ENCODE measurements at regions not wholly inside any gene's neighbourhood (a gene's known extent, or its start where the extent isn't known, plus 50 kb on each side); places are given as distances from the start of the nearest gene placed in this dataset.

- Histone ChIP-seq H3F3A (ENCODE audit: insufficient read depth) (no peaks in the 10 kb centered on the region), H3K9ac (ENCODE audit: low read length) (no peak overlapping the region), H3K36me3 (ENCODE audit: low read length) (no peaks in the 10 kb centered on the region), H3K9me3 (ENCODE audit: insufficient read depth, low read length) (no peaks in the 10 kb centered on the region), H3K27me3 (ENCODE audit: low read length) (no peaks in the 10 kb centered on the region), H3K4me2 (ENCODE audit: low read depth, low read length, poor library complexity, severe bottlenecking) (no peak overlapping the region), H3K4me3 (ENCODE audit: insufficient read depth, low read length, poor library complexity, severe bottlenecking) (no peak overlapping the region), H2AFZ (ENCODE audit: low read depth, low read length, severe bottlenecking) (no peak overlapping the region), H3K27ac (ENCODE audit: low read depth, low read length) (no peak overlapping the region), H3K79me2 (ENCODE audit: insufficient read depth, low read length) (no peaks in the 10 kb centered on the region), H4K20me1 (ENCODE audit: low read depth, low read length) (no peaks in the 10 kb centered on the region), H3K9me2 (replicated peaks; ENCODE audit: insufficient read depth, low read length) (no peaks in the 10 kb centered on the region)
- TF ChIP-seq CTCF (IDR thresholded peaks at IDR 0.05; ENCODE audit: insufficient read depth, low read length, poor library complexity, severe bottlenecking) (no peak), EZH2phosphoT487 (conservative IDR thresholded peaks at IDR 0.05; ENCODE audit: low read length) (no peak)
Observed at GRCh38 chr4:23233596-23233995, 540.9 kb downstream of the GBA3 start.

- no peaks in the 10 kb centered on the region for H4K20me1 ChIP-seq (ENCODE audit: low read depth, low read length)
- H3K4me2 ChIP-seq (ENCODE audit: low read depth, low read length, poor library complexity, severe bottlenecking): no peak overlapping the region
- H3F3A ChIP-seq (ENCODE audit: insufficient read depth): no peaks in the 10 kb centered on the region
- no peak overlapping the region for H2AFZ ChIP-seq (ENCODE audit: low read depth, low read length, severe bottlenecking)
- no peak overlapping the region for H3K9ac ChIP-seq (ENCODE audit: low read length)
- H3K4me3 ChIP-seq (ENCODE audit: insufficient read depth, low read length, poor library complexity, severe bottlenecking): no peak overlapping the region
- no peaks in the 10 kb centered on the region for H3K27me3 ChIP-seq (ENCODE audit: low read length)
- H3K36me3 ChIP-seq (ENCODE audit: low read length): no peaks in the 10 kb centered on the region
- H3K79me2 ChIP-seq (ENCODE audit: insufficient read depth, low read length): no peaks in the 10 kb centered on the region
- no peak overlapping the region for H3K27ac ChIP-seq (ENCODE audit: low read depth, low read length)
- no peaks in the 10 kb centered on the region for H3K9me3 ChIP-seq (ENCODE audit: insufficient read depth, low read length)
- H3K9me2 ChIP-seq (replicated peaks; ENCODE audit: insufficient read depth, low read length): no peaks in the 10 kb centered on the region
- TF ChIP-seq CTCF (IDR thresholded peaks at IDR 0.05; ENCODE audit: insufficient read depth, low read length, poor library complexity, severe bottlenecking) (no peak), EZH2phosphoT487 (conservative IDR thresholded peaks at IDR 0.05; ENCODE audit: low read length) (no peak)
Observed at GRCh38 chr4:23232987-23233386, 540.2 kb downstream of the GBA3 start.

- no peak for TF ChIP-seq CTCF (IDR thresholded peaks at IDR 0.05; ENCODE audit: insufficient read depth, low read length, poor library complexity, severe bottlenecking)
- no peak for TF ChIP-seq EZH2phosphoT487 (conservative IDR thresholded peaks at IDR 0.05; ENCODE audit: low read length)
Observed at GRCh38 chr4:23225564-23225963, 532.8 kb downstream of the GBA3 start.

More at GRCh38 chr4:23225564-23225963, 532.8 kb downstream of the GBA3 start:
- Histone ChIP-seq H3K27ac (ENCODE audit: low read depth, low read length) (no peak overlapping the region), H3K79me2 (ENCODE audit: insufficient read depth, low read length) (no peaks in the 10 kb centered on the region), H3F3A (ENCODE audit: insufficient read depth) (no peaks in the 10 kb centered on the region), H3K9me3 (ENCODE audit: insufficient read depth, low read length) (no peaks in the 10 kb centered on the region), H3K9me2 (replicated peaks; ENCODE audit: insufficient read depth, low read length) (no peaks in the 10 kb centered on the region), H3K9ac (ENCODE audit: low read length) (no peak overlapping the region), H2AFZ (ENCODE audit: low read depth, low read length, severe bottlenecking) (no peak overlapping the region), H3K27me3 (ENCODE audit: low read length) (no peaks in the 10 kb centered on the region), H4K20me1 (ENCODE audit: low read depth, low read length) (no peaks in the 10 kb centered on the region), H3K4me3 (ENCODE audit: insufficient read depth, low read length, poor library complexity, severe bottlenecking) (no peak overlapping the region), H3K36me3 (ENCODE audit: low read length) (no peaks in the 10 kb centered on the region), H3K4me2 (ENCODE audit: low read depth, low read length, poor library complexity, severe bottlenecking) (no peak overlapping the region)

All from SU-DHL-6 (cell line).